Stomach (tissue), 4 donors: ENCODE measurements at regions not wholly inside any gene's neighbourhood (a gene's known extent, or its start where the extent isn't known, plus 50 kb on each side); places are given as distances from the start of the nearest gene placed in this dataset.

Experiments
- EP300 ChIP-seq: sonication (generic); formaldehyde crosslinking; IDR thresholded peaks from one replicate; pipeline ENCODE4 v1.6.1; 2017; ENCODE audit warnings: antibody characterized with exemption
- POLR2A ChIP-seq, 4 donors: fragments of 450-650 bp; IDR thresholded peaks; one replicate each; pipeline ENCODE4 v1.6.1; 2016; ENCODE audit warnings: antibody characterized with exemption in 4 of 4, control low read depth in 2 of 4, mild to moderate bottlenecking in 1 of 4, moderate library complexity in 1 of 4
- POLR2AphosphoS5 ChIP-seq, 3 donors: sonication (generic); formaldehyde crosslinking; IDR thresholded peaks; one replicate each; pipeline ENCODE4 v1.6.1; 2016; ENCODE audit warnings: antibody characterized with exemption in 3 of 3
- TF ChIP-seq, protein P1 (sequence below), 7 experiments: fragments of 450-650 bp in 4 of 7; fragments of 200-600 bp in 3 of 7; sonication (generic) in 3 of 7; IDR thresholded peaks; one replicate each; pipeline ENCODE4 v1.5.1; 2016 to 2019; ENCODE audit warnings: antibody characterized with exemption in 7 of 7, control low read depth in 2 of 7, mild to moderate bottlenecking in 1 of 7

DNA sequence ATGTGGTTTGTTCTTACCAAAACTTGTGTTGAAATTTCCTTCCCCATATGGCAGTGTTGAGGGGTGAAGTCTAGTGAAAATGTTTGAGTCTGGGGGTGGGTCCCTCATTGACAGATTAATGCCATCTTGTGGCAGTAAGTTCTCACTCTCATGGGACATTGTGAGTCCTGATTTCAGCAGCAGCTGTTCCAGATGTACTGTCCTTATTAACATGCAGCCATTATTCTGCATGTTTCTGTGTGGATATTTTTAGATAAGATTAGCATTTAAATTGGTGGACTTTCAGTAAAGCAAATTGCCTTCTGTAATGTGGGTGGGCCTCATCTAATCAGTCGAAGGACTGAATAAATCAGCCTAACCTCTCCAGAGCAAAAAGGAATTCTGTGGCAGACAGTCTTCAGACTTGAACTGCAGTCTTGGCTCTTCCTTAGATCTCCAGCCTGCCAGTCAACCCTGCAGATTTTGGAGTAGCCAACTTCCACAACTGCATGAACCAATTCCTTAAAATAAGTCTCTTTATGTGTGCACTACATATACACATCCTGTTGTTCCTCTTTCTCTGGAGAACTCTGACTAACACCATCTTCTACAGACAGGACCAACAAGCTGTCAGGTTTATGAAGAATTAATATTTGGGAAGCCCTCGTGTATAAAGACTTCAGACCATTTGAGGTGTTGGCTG, 138.7 kb upstream of the ZNF516 start:
- TF ChIP-seq EP300 (no peak), POLR2A (IDR thresholded peaks at IDR 0.05) (no peak), POLR2AphosphoS5 (IDR thresholded peaks at IDR 0.05) (no peak)
- TF ChIP-seq, protein P1, sequence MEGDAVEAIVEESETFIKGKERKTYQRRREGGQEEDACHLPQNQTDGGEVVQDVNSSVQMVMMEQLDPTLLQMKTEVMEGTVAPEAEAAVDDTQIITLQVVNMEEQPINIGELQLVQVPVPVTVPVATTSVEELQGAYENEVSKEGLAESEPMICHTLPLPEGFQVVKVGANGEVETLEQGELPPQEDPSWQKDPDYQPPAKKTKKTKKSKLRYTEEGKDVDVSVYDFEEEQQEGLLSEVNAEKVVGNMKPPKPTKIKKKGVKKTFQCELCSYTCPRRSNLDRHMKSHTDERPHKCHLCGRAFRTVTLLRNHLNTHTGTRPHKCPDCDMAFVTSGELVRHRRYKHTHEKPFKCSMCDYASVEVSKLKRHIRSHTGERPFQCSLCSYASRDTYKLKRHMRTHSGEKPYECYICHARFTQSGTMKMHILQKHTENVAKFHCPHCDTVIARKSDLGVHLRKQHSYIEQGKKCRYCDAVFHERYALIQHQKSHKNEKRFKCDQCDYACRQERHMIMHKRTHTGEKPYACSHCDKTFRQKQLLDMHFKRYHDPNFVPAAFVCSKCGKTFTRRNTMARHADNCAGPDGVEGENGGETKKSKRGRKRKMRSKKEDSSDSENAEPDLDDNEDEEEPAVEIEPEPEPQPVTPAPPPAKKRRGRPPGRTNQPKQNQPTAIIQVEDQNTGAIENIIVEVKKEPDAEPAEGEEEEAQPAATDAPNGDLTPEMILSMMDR (IDR thresholded peaks at IDR 0.05): no peak
